HG03565 (cell line): ENCODE measurements at regions not wholly inside any gene's neighbourhood (a gene's known extent, or its start where the extent isn't known, plus 50 kb on each side); places are given as distances from the start of the nearest gene placed in this dataset.
"Not testable (repeated sequence)": the region's sequence is repeated elsewhere in the genome, so short reads cannot be mapped to it uniquely, and the experiment has no call there.

Experiments
- ATAC-seq: cut with Tn5 transposase; IDR thresholded peaks from one replicate; pipeline ENCODE4 v1.9.1; 2021; ENCODE audit warnings: mild to moderate bottlenecking, moderate library complexity; ENCODE audit not compliant: unreplicated experiment

- ATAC-seq: no peak
Observed at GRCh38 chr7:96770758-96771157, 61.1 kb upstream of the SEM1 start.

- no peak for ATAC-seq
Observed at GRCh38 chr7:96772139-96772694, 62.6 kb upstream of the SEM1 start.

GRCh38 chr7:96773483-96773882 is 63.8 kb upstream of the SEM1 start:
- ATAC-seq: no peak

GRCh38 chr7:96774358-96774757 is 64.7 kb upstream of the SEM1 start:
- ATAC-seq: no peak

- ATAC-seq: no peak
Observed at GRCh38 chr7:96775046-96775445, 65.4 kb upstream of the SEM1 start.

- no peak for ATAC-seq
Observed at GRCh38 chr7:96778263-96778662, 68.6 kb upstream of the SEM1 start.

GRCh38 chr7:96781919-96782318 is 72.3 kb upstream of the SEM1 start:
- ATAC-seq: no peak

- ATAC-seq: not testable (repeated sequence)
Observed at GRCh38 chr7:96782686-96783298, 73.1 kb upstream of the SEM1 start.

GRCh38 chr7:96784597-96784996 is 75.0 kb upstream of the SEM1 start:
- no peak for ATAC-seq

GRCh38 chr7:96786261-96786997 is 76.8 kb upstream of the SEM1 start:
- no peak for ATAC-seq

- ATAC-seq: no peak
Observed at GRCh38 chr7:96786998-96787395, 77.4 kb upstream of the SEM1 start.

GRCh38 chr7:96789914-96790313 is 80.3 kb upstream of the SEM1 start:
- ATAC-seq: no peak

- no peak for ATAC-seq
Observed at GRCh38 chr7:96792115-96792514, 82.5 kb upstream of the SEM1 start.

- ATAC-seq: no peak
Observed at GRCh38 chr7:96794063-96794462, 84.4 kb upstream of the SEM1 start.

GRCh38 chr7:96800122-96800521 is 90.5 kb upstream of the SEM1 start:
- no peak for ATAC-seq

- ATAC-seq: no peak
Observed at GRCh38 chr7:96800824-96801223, 91.2 kb upstream of the SEM1 start.

- no peak for ATAC-seq
Observed at GRCh38 chr7:96819111-96819700, 109.6 kb upstream of the SEM1 start.

- ATAC-seq: not testable (repeated sequence)
Observed at GRCh38 chr7:96821131-96821530, 111.5 kb upstream of the SEM1 start.

GRCh38 chr7:96822824-96823223 is 113.2 kb upstream of the SEM1 start:
- ATAC-seq: no peak

- ATAC-seq: no peak
Observed at GRCh38 chr7:96823274-96823673, 113.6 kb upstream of the SEM1 start.

GRCh38 chr7:96824686-96825085 is 115.0 kb upstream of the SEM1 start:
- no peak for ATAC-seq

GRCh38 chr7:96825285-96825684 is 115.6 kb upstream of the SEM1 start:
- ATAC-seq: no peak
